Keratinocyte (primary cell): ENCODE measurements at regions not wholly inside any gene's neighbourhood (a gene's known extent, or its start where the extent isn't known, plus 50 kb on each side); places are given as distances from the start of the nearest gene placed in this dataset.

Source experiments
- DNase-seq: peaks from one replicate; pipeline ENCODE4 v3.0.0-alpha.2; 2011; ENCODE audit warnings: low read depth, missing footprints, low spot score
- FAIRE-seq: peaks from 2 replicates; lab custom pipeline; 2011; peaks lifted over from hg19 to GRCh38; lab: Jason Lieb, UNC
- H2AFZ ChIP-seq: 2 replicates; pipeline ENCODE4 v1.6.0; 2012; ENCODE audit warnings: low read length, control low read depth, inconsistent platforms; ENCODE audit not compliant: control insufficient read depth
- H3K27ac ChIP-seq: 2 replicates; pipeline ENCODE4 v1.5.1; 2011; ENCODE audit warnings: low read length; ENCODE audit not compliant: control insufficient read depth, insufficient read depth
- H3K27me3 ChIP-seq: 3 replicates; pipeline ENCODE4 v1.6.0; 2011; ENCODE audit warnings: low read length; ENCODE audit not compliant: control insufficient read depth, insufficient read depth; ENCODE audit errors: extremely low read depth
- H3K36me3 ChIP-seq, 2 experiments: 2 replicates in 1 of 2; 3 replicates in 1 of 2; pipeline ENCODE4 v1.5.1; 2011; ENCODE audit warnings: low read length in 2 of 2, mild to moderate bottlenecking in 1 of 2; ENCODE audit not compliant: control insufficient read depth in 2 of 2, insufficient read depth in 2 of 2; ENCODE audit errors: extremely low read depth in 1 of 2
- H3K4me1 ChIP-seq: 3 replicates; pipeline ENCODE4 v1.5.1; 2011; ENCODE audit warnings: low read length; ENCODE audit not compliant: control insufficient read depth, insufficient read depth; ENCODE audit errors: extremely low read depth
- H3K4me2 ChIP-seq: 3 replicates; pipeline ENCODE4 v1.6.0; 2011; ENCODE audit warnings: low read depth, low read length; ENCODE audit not compliant: control insufficient read depth, insufficient read depth; ENCODE audit errors: extremely low read depth
- H3K4me3 ChIP-seq, 3 experiments: fragments of 200-600 bp in 1 of 3; sonication (generic) in 1 of 3; 2 replicates in 2 of 3; 3 replicates in 1 of 3; pipeline ENCODE4 v1.5.1; 2011 to 2016; ENCODE audit warnings: low read length in 3 of 3, mild to moderate bottlenecking in 3 of 3, control low read depth in 2 of 3, inconsistent platforms in 1 of 3, low read depth in 1 of 3, mixed read lengths in 1 of 3, mixed run types in 1 of 3, moderate library complexity in 1 of 3; ENCODE audit not compliant: control insufficient read depth in 2 of 3, insufficient read depth in 2 of 3; ENCODE audit errors: extremely low read depth in 1 of 3
- H3K79me2 ChIP-seq: 2 replicates; pipeline ENCODE4 v1.6.0; 2012; ENCODE audit warnings: low read length; ENCODE audit not compliant: control insufficient read depth, insufficient read depth
- H3K9ac ChIP-seq: 3 replicates; pipeline ENCODE4 v1.6.0; 2011; ENCODE audit warnings: low read length; ENCODE audit not compliant: control insufficient read depth, insufficient read depth; ENCODE audit errors: extremely low read depth
- H3K9me1 ChIP-seq: 3 replicates; pipeline ENCODE4 v1.6.0; 2011; ENCODE audit warnings: low read length; ENCODE audit not compliant: control insufficient read depth, insufficient read depth; ENCODE audit errors: extremely low read depth
- H3K9me3 ChIP-seq: 2 replicates; pipeline ENCODE4 v1.5.1; 2012; ENCODE audit warnings: low read depth, low read length; ENCODE audit not compliant: control insufficient read depth
- H4K20me1 ChIP-seq: 3 replicates; pipeline ENCODE4 v1.6.0; 2011; ENCODE audit warnings: low read length; ENCODE audit not compliant: control insufficient read depth, insufficient read depth; ENCODE audit errors: extremely low read depth
- CTCF ChIP-seq, 3 experiments: IDR thresholded peaks in 1 of 3; conservative IDR thresholded peaks in 1 of 3; optimal IDR thresholded peaks in 1 of 3; 2 replicates in 2 of 3; 3 replicates in 1 of 3; pipeline versions ENCODE3 to v1.5.1; 2011; ENCODE audit warnings: low read length in 3 of 3, mild to moderate bottlenecking in 3 of 3, moderate library complexity in 2 of 3, control low read depth in 1 of 3, inconsistent platforms in 1 of 3; ENCODE audit not compliant: insufficient read depth in 2 of 3; ENCODE audit errors: extremely low read depth in 1 of 3
- EZH2 ChIP-seq: IDR thresholded peaks from one replicate; pipeline ENCODE4 v1.6.1; 2012; ENCODE audit warnings: inconsistent platforms, mild to moderate bottlenecking, low read length, moderate library complexity
- dilution Hi-C: fragments of 300-500 bp; cut with MboI; formaldehyde crosslinking; loops from one replicate; pipeline ENCODE4 v1.7.0; 2020; ENCODE audit warnings: low sequenced_read_pairs; ENCODE audit not compliant: extremely low pct_ligation_motif_present

DNA sequence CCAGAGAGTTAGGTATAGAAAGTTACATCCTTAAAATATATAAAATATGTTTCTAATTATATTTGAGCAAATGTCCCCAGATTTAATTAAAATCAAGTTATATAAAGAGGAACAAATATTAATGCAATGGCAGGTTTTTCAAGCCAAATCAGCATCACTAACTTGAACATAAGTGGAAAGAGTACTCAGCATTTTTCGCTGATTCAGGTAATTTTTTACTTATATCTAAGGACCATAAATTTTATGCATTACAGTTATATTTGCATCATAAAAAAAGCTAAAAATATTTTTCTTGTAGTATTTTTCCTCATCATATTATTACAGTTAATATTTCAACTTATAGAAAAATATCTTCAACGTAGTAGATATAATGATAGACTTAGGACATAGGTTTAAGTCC lies 1047.4 kb downstream of the FAM133A start:
- dilution Hi-C loops: no loop called here
- Histone ChIP-seq H3K9me3 (no peaks in the 10 kb centered on the region), H3K27ac (no peak overlapping the region), H3K79me2 (no peaks in the 10 kb centered on the region), H3K4me3 (no peak overlapping the region), H3K9me1 (no peaks in the 10 kb centered on the region), H3K9ac (no peak overlapping the region), H3K4me1 (no peaks in the 10 kb centered on the region), H3K36me3 (no peaks in the 10 kb centered on the region), H3K27me3 (no peaks in the 10 kb centered on the region), H3K4me2 (no peak overlapping the region), H4K20me1 (no peaks in the 10 kb centered on the region), H2AFZ (no peak overlapping the region)
- DNase-seq (no peak), FAIRE-seq (no peak)
- TF ChIP-seq CTCF (optimal IDR thresholded peaks at IDR 0.05 in 1 of 3, IDR thresholded peaks at IDR 0.05 in 1 of 3, conservative IDR thresholded peaks at IDR 0.05 in 1 of 3; ENCODE audit: extremely low read depth in 1 of 3, insufficient read depth in 2 of 3, low read length in 3 of 3): no peak
- no peak for TF ChIP-seq EZH2

DNA sequence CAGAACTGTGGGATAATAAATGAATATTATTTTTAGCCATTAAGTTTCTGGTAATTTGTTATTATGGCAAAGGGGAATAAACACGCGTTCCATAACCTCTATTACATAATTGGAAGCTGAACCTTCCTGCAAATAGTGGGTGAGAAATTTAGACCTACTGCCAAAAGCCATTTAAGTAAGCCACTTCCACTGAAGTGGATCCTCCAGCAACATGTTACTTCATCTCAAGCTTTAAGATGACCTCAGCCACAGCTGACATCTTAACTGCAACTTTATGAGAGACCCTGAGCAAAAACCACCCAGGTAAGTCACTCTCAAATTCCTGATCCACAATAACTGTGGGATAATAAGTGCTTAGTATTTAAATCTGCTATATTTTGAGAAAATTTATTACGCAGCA lies 1048.6 kb downstream of the FAM133A start:
- no peak overlapping the region for H3K4me2 ChIP-seq
- no peaks in the 10 kb centered on the region for H3K79me2 ChIP-seq
- no peak for DNase-seq
- no peak overlapping the region for H2AFZ ChIP-seq
- dilution Hi-C loops: no loop called here
- TF ChIP-seq EZH2: no peak
- no peak for TF ChIP-seq CTCF (optimal IDR thresholded peaks at IDR 0.05 in 1 of 3, IDR thresholded peaks at IDR 0.05 in 1 of 3, conservative IDR thresholded peaks at IDR 0.05 in 1 of 3; ENCODE audit: extremely low read depth in 1 of 3, insufficient read depth in 2 of 3, low read length in 3 of 3)
- H3K27me3 ChIP-seq: no peaks in the 10 kb centered on the region
- no peak overlapping the region for H3K4me3 ChIP-seq
- H3K4me1 ChIP-seq: no peaks in the 10 kb centered on the region
- H3K9me1 ChIP-seq: no peaks in the 10 kb centered on the region
- FAIRE-seq: no peak
- no peak overlapping the region for H3K9ac ChIP-seq
- no peaks in the 10 kb centered on the region for H4K20me1 ChIP-seq
- H3K36me3 ChIP-seq: no peaks in the 10 kb centered on the region
- H3K27ac ChIP-seq: no peak overlapping the region
- no peaks in the 10 kb centered on the region for H3K9me3 ChIP-seq
